Fibroblast of lung (primary cell): ENCODE measurements at regions not wholly inside any gene's neighbourhood (a gene's known extent, or its start where the extent isn't known, plus 50 kb on each side); places are given as distances from the start of the nearest gene placed in this dataset.

Experiments
- CTCF ChIP-seq, 2 donors: IDR thresholded peaks in 1 of 2; conservative IDR thresholded peaks in 1 of 2; 1 replicate in 1 of 2; 2 replicates in 1 of 2; pipeline ENCODE4 v1.5.1; 2011 to 2012; ENCODE audit warnings: low read length in 2 of 2, control low read depth in 1 of 2, inconsistent platforms in 1 of 2, low read depth in 1 of 2, mild to moderate bottlenecking in 1 of 2
- EZH2 ChIP-seq: IDR thresholded peaks from 2 replicates; pipeline ENCODE4 v1.5.1; 2012; ENCODE audit warnings: low read length, control low read depth, mild to moderate bottlenecking; ENCODE audit errors: missing control alignments

- TF ChIP-seq CTCF (conservative IDR thresholded peaks at IDR 0.05 in 1 of 2, IDR thresholded peaks at IDR 0.05 in 1 of 2; ENCODE audit: low read depth in 1 of 2, low read length in 2 of 2) (no peak), EZH2 (no peak)
Observed at GRCh38 chr4:123133397-123134050, 211.1 kb upstream of the NUDT6 start.
